ENCODE measurements at regions not wholly inside any gene's neighbourhood (a gene's known extent, or its start where the extent isn't known, plus 50 kb on each side); places are given as distances from the start of the nearest gene placed in this dataset.
"Not testable (repeated sequence)": the region's sequence is repeated elsewhere in the genome, so short reads cannot be mapped to it uniquely, and the experiment has no call there.

GRCh38 chr4:103853627-103854026 is 133.8 kb upstream of the TACR3 start:
- no peak for DNase-seq (ENCODE audit: low spot score)

DNA sequence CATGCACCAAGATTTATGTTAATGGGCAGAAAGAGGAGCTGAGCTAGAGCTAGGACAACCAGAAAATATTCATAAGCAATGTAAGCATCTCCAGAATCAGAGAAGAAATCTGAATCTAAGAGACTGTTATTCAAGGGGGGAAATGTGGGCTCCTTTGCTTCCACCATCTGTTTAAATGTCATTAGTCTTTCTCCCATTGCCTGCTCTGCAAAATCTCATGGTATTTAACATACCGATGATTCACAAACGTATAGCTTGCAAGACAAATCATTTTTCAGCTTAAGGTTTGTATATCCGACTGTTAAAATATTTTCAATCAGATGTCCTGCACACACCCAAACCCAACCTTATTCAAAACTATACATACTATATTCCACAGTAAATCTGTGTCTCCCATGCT is 133.4 kb upstream of the TACR3 start:
- DNase-seq (ENCODE audit: low spot score): no peak

- DNase-seq (ENCODE audit: low spot score): no peak
Measured at GRCh38 chr4:103845075-103845474, 125.3 kb upstream of the TACR3 start.

- DNase-seq (ENCODE audit: low spot score): no peak
Measured at GRCh38 chr4:103842637-103843239, 123.0 kb upstream of the TACR3 start.

DNA sequence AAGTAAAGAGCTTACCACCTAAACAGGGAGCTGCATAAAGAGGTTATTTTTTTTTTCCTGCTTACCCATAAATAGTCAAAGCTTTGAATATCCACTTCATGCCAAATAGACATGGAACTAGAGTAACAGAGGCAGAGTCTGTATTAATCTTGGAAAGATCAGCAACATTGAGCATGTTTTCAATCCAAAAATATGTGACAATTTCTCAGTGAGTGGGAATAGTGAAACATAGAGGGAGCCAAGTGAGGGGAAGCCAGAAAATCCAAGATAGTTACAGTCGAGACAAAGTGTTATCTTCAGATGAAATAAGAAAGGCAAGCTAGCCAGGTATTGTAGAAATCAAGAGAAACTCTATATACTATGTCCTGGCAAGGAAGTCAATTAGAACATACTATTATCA is 122.3 kb upstream of the TACR3 start:
- no peak for DNase-seq (ENCODE audit: low spot score)

DNA sequence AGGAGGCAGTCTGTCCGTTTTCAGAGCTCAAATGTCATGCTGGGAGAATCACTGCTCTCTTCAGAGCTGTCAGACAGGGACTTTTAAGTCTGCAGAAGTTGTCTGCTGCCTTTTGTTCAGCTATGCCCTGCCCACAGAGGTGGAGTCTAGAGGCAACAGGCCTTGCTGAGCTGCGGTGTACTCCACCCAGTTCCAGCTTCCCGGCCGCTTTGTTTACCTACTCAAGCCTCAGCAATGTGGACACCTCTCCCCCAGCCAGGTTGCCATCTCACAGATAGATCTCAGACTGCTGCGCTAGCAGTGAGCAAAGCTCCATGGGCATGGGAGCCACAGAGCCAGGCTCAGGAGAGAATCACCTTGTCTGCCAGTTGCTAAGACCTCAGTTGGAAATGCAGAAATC is 90.5 kb upstream of the TACR3 start:
- DNase-seq (ENCODE audit: low spot score): not testable (repeated sequence)

DNA sequence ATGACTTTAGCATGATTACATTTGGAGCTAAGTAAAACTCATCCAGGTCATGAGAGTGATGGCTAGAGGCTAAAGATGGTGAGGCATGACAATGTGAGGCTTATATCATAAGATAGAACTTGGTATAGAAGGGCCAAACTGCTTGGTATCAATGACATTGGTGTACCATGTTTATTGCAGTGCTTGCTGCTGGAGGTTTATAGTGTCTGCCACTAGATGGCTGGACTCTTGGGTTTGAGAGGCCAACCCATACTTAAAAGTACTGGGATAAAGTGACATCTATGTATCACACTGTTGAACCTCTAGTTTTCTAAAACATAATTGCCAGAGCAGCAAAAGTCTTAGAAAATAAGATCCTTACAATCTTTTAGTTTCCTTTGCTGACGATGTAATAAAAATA is 83.0 kb upstream of the TACR3 start:
- no peak for DNase-seq (ENCODE audit: low spot score)

- no peak for DNase-seq (ENCODE audit: low spot score)
Measured at GRCh38 chr4:103787057-103787456, 67.3 kb upstream of the TACR3 start.

DNA sequence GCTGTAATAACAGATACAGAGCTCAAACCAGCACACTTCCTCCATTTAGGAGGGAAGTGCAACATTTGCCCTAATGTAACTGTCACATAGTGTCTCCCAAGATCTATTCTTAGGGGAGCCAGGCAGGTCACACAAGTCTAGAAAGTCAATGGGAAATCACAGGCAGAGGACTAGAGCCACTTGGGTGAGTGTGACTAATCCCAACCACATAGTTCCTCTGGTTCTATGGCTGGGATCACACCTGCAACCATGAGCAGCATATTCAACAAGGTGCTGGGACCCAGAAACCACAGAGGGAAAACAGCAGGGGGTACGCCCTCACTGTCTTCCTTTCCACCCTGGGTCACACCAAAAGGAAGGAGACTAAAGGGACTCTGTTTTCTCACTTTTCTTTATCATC is 66.8 kb upstream of the TACR3 start:
- no peak for DNase-seq (ENCODE audit: low spot score)

DNA sequence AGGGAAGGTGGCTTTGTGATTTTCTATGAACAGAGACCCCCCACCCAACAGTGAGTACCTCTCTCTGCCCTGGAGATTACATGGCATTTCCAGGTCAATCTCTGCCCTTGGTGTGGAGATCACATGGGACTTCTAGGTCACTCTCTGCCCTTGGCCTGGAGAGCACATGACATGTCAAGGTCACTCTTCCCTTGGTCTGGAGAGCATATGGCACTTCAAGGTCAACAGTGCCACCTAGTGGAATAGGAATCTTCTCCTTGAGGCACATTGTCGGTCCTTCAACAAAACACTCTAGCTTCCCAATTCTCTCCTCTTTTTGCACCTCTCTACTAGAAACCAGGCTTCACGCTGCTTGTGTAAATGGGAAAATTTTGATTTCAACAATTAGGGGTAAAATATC is 66.2 kb upstream of the TACR3 start:
- peak; percentile 51 for DNase-seq (ENCODE audit: low spot score)

DNA sequence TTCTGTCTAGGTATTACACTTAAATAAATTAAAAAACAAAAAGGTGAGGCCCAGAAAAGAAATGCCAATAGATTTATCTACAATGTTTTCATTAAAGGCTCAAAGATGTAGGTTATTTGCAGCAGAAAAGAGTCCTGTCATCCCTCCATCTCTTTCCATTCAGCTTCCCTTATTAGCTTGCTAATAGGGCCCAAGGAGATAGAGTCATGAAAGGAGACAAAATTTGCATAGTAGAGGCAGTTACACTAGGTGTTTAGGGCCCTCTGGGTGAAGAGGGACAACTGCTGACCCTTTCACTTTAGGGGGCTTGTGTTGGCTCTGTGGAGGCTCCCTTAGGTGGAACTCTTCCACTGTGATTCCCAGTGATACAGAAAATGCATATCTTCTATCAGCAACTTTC is 58.4 kb upstream of the TACR3 start:
- no peak for DNase-seq (ENCODE audit: low spot score)

DNA sequence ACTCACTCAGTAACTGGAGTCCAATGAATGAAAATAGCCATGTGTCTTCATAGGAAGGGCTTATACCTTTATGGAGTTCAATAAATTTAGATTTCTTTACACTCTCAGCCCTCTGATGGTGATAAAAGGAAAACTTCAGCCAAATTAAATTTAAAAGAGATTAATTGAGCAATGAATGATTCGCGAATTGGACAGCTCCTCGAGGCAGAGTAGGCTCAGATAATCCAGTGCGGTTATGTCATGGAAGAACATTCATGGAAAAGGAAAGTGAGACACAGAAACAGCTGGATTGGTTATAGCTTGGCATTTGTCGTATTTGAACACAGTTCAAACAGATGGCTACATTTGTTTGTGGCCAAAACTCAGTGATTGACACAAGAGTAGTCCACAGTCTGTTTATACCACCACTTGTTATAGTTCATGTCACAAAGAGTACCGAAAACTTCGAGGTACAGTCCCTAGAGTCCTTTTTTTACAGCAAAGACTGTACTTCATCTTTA is 54.6 kb upstream of the TACR3 start:
- no peak for DNase-seq (ENCODE audit: low spot score)

- DNase-seq (ENCODE audit: low spot score): no peak
Measured at GRCh38 chr4:103773691-103774231, 54.0 kb upstream of the TACR3 start.

Measured in ecto neural progenitor cell (in vitro differentiated cells).